Heart left ventricle (tissue), 13 donors: ENCODE measurements at regions not wholly inside any gene's neighbourhood (a gene's known extent, or its start where the extent isn't known, plus 50 kb on each side); places are given as distances from the start of the nearest gene placed in this dataset.

ENCODE experiments used
- CTCF ChIP-seq, 12 donors: fragments of 200-600 bp; sonication (generic) in 4 of 12; IDR thresholded peaks; one replicate each; pipeline versions ENCODE4 v1.5.0 to v1.8.0; 2018 to 2022; ENCODE audit warnings: antibody characterized with exemption in 12 of 12, mild to moderate bottlenecking in 5 of 12
- POLR2A ChIP-seq, 2 donors: fragments of 450-650 bp; IDR thresholded peaks; one replicate each; pipeline ENCODE4 v1.6.1; 2017; ENCODE audit warnings: antibody characterized with exemption in 2 of 2, mild to moderate bottlenecking in 2 of 2, moderate library complexity in 2 of 2
- donor health status: ischemic (EF 13 %, LVEDD 7.1; RV severe dilation, severe dysfunction).
- donor health status: DM: no; HTN: yes; CAD: no.
- donor health status: DM: no; HTN: no; CAD: no.
- donor health status: ischemic (EF 25% LVEDD 6.9; RV normal size, moderate dysfunction).
- donor health status: ischemic (EF 25% LVEDD 5.7; RV mildly dilated, moderate dysfunction).
- donor health status: ischemic (EF 35%, LVEDD 5.7; RV mildly dilated, moderate dysfunction).
- donor health status: nonischemic (EF 11% LVEDD 7.7; RV severe dilation, severe dysfunction).
- donor health status: DM: yes; HTN: yes; CAD: no.
- donor health status: PGD.
- donor health status: ischemic (EF 29% LVEDD 5.4; RV normal size, mild dysfunction).
- donor health status: nonischemic (EF 23%, LVEDD 6.1; RV moderate dilation, normal function).

GRCh38 chr6:15145821-15146220, 100.0 kb upstream of the JARID2 start:
- TF ChIP-seq CTCF (IDR thresholded peaks at IDR 0.05) (no peak), POLR2A (IDR thresholded peaks at IDR 0.05) (no peak)
